Activated CD4-positive, alpha-beta T cell treated with anti-CD3 and anti-CD28 coated beads, Interleukin-2, Interleukin-6, amounts not matched to agents 100 ng/mL and 50 ng/mL, durations not matched to agents 16 hours and 8 hours (primary cell): ENCODE measurements at regions not wholly inside any gene's neighbourhood (a gene's known extent, or its start where the extent isn't known, plus 50 kb on each side); places are given as distances from the start of the nearest gene placed in this dataset.

Experiments used
- DNase-seq: peaks from one replicate; pipeline ENCODE4 v3.0.0-alpha.2; 2020

- no peak for DNase-seq
Observed at GRCh38 chr6:22003287-22003686, 293.5 kb downstream of the PRL start.

- DNase-seq: no peak
Observed at GRCh38 chr6:22006795-22007194, 290.0 kb downstream of the PRL start.

GRCh38 chr6:22007469-22007868, 289.4 kb downstream of the PRL start:
- no peak for DNase-seq

GRCh38 chr6:22008248-22008836, 288.5 kb downstream of the PRL start:
- no peak for DNase-seq

GRCh38 chr6:22010102-22010501, 286.7 kb downstream of the PRL start:
- no peak for DNase-seq

GRCh38 chr6:22015216-22015615, 281.6 kb downstream of the PRL start:
- no peak for DNase-seq

GRCh38 chr6:22015944-22016343, 280.9 kb downstream of the PRL start:
- no peak for DNase-seq

GRCh38 chr6:22017272-22017671, 279.6 kb downstream of the PRL start:
- DNase-seq: no peak

GRCh38 chr6:22017766-22018165, 279.1 kb downstream of the PRL start:
- no peak for DNase-seq

GRCh38 chr6:22019857-22020256, 277.0 kb downstream of the PRL start:
- no peak for DNase-seq

GRCh38 chr6:22020299-22021003, 276.4 kb downstream of the PRL start:
- no peak for DNase-seq

- no peak for DNase-seq
Observed at GRCh38 chr6:22021966-22022365, 274.9 kb downstream of the PRL start.

GRCh38 chr6:22023937-22024336, 272.9 kb downstream of the PRL start:
- DNase-seq: no peak

- DNase-seq: no peak
Observed at GRCh38 chr6:22024973-22025467, 271.8 kb downstream of the PRL start.

- DNase-seq: peak; percentile 37
Observed at GRCh38 chr6:22025468-22026163, 271.2 kb downstream of the PRL start.

GRCh38 chr6:22026164-22026678, 270.6 kb downstream of the PRL start:
- DNase-seq: no peak

- no peak for DNase-seq
Observed at GRCh38 chr6:22027040-22027725, 269.7 kb downstream of the PRL start.

- DNase-seq: no peak
Observed at GRCh38 chr6:22028403-22029090, 268.3 kb downstream of the PRL start.

- DNase-seq: no peak
Observed at GRCh38 chr6:22029171-22029570, 267.7 kb downstream of the PRL start.

GRCh38 chr6:22030730-22031619, 265.9 kb downstream of the PRL start:
- no peak for DNase-seq

- no peak for DNase-seq
Observed at GRCh38 chr6:22035690-22036089, 261.1 kb downstream of the PRL start.

- DNase-seq: no peak
Observed at GRCh38 chr6:22036275-22036674, 260.6 kb downstream of the PRL start.
